B cell (primary cell): ENCODE measurements at regions not wholly inside any gene's neighbourhood (a gene's known extent, or its start where the extent isn't known, plus 50 kb on each side); places are given as distances from the start of the nearest gene placed in this dataset.

Experiments used
- CTCF ChIP-seq: fragments of 200-600 bp; IDR thresholded peaks from one replicate; pipeline ENCODE4 v1.8.0; 2022; ENCODE audit warnings: antibody characterized with exemption, mild to moderate bottlenecking
- EZH2 ChIP-seq: IDR thresholded peaks from 2 replicates; pipeline ENCODE4 v1.6.1; 2012; ENCODE audit warnings: borderline replicate concordance, low read depth, mild to moderate bottlenecking, moderate library complexity, low read length; ENCODE audit not compliant: insufficient read depth, poor library complexity, severe bottlenecking

- TF ChIP-seq CTCF = no peak
- no peak for TF ChIP-seq EZH2
Measured at GRCh38 chr21:37987668-37988067, 71.4 kb upstream of the KCNJ6 start.
